ENCODE measurements at regions not wholly inside any gene's neighbourhood (a gene's known extent, or its start where the extent isn't known, plus 50 kb on each side); places are given as distances from the start of the nearest gene placed in this dataset.

- no peak for DNase-seq (ENCODE audit: low read depth)
Measured at GRCh38 chr22:27633296-27633871, 168.2 kb downstream of the MN1 start.

- DNase-seq (ENCODE audit: low read depth), result no peak
Measured at GRCh38 chr22:27634043-27634740, 167.4 kb downstream of the MN1 start.

GRCh38 chr22:27635435-27635834, 166.1 kb downstream of the MN1 start:
- no peak for DNase-seq (ENCODE audit: low read depth)

GRCh38 chr22:27635852-27636251, 165.7 kb downstream of the MN1 start:
- no peak for DNase-seq (ENCODE audit: low read depth)

GRCh38 chr22:27636716-27637508, 164.6 kb downstream of the MN1 start:
- DNase-seq (ENCODE audit: low read depth), result no peak

- no peak for DNase-seq (ENCODE audit: low read depth)
Measured at GRCh38 chr22:27637604-27638003, 164.0 kb downstream of the MN1 start.

- DNase-seq (ENCODE audit: low read depth), result no peak
Measured at GRCh38 chr22:27638329-27639233, 163.0 kb downstream of the MN1 start.

GRCh38 chr22:27639248-27640086, 162.1 kb downstream of the MN1 start:
- DNase-seq (ENCODE audit: low read depth), result no peak

GRCh38 chr22:27641049-27641795, 160.3 kb downstream of the MN1 start:
- DNase-seq (ENCODE audit: low read depth), result no peak

- no peak for DNase-seq (ENCODE audit: low read depth)
Measured at GRCh38 chr22:27642104-27642800, 159.3 kb downstream of the MN1 start.

- DNase-seq (ENCODE audit: low read depth), result no peak
Measured at GRCh38 chr22:27643907-27644306, 157.6 kb downstream of the MN1 start.

GRCh38 chr22:27644566-27644965, 157.0 kb downstream of the MN1 start:
- no peak for DNase-seq (ENCODE audit: low read depth)

- no peak for DNase-seq (ENCODE audit: low read depth)
Measured at GRCh38 chr22:27647540-27647939, 154.0 kb downstream of the MN1 start.

- DNase-seq (ENCODE audit: low read depth), result no peak
Measured at GRCh38 chr22:27648074-27648473, 153.5 kb downstream of the MN1 start.

GRCh38 chr22:27648853-27649252, 152.7 kb downstream of the MN1 start:
- DNase-seq (ENCODE audit: low read depth), result no peak

GRCh38 chr22:27650572-27650971, 151.0 kb downstream of the MN1 start:
- DNase-seq (ENCODE audit: low read depth), result no peak

- DNase-seq (ENCODE audit: low read depth), result no peak
Measured at GRCh38 chr22:27650985-27651384, 150.6 kb downstream of the MN1 start.

GRCh38 chr22:27651486-27651885, 150.1 kb downstream of the MN1 start:
- no peak for DNase-seq (ENCODE audit: low read depth)

GRCh38 chr22:27654546-27655445, 146.8 kb downstream of the MN1 start:
- DNase-seq (ENCODE audit: low read depth), result no peak

Measured in Daoy (cell line).